Inflammatory macrophage treated with lipopolysaccharide for 4 hours (primary cell): ENCODE measurements at regions not wholly inside any gene's neighbourhood (a gene's known extent, or its start where the extent isn't known, plus 50 kb on each side); places are given as distances from the start of the nearest gene placed in this dataset.

Source experiments
- DNase-seq: peaks from one replicate; pipeline ENCODE4 v3.0.0-alpha.2; 2020

DNA sequence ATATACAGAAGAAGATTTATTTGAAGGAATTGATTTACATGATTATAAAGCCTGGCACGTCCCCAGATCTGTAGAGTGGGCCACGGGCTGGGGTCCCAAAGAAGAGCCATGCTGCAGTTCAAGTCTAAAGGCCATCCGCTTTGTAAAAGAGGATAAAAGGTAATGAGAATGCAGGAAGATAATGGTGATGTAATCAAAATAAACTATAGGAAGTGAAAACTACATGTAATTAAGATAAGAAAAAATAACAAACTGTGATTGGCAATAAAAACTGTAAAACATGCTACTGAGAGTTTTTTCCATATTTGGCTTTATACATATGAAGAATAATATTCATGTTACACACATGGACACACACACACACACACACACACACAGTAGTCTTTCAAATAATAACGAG lies 59.0 kb upstream of the TMEFF2 start:
- no peak for DNase-seq

DNA sequence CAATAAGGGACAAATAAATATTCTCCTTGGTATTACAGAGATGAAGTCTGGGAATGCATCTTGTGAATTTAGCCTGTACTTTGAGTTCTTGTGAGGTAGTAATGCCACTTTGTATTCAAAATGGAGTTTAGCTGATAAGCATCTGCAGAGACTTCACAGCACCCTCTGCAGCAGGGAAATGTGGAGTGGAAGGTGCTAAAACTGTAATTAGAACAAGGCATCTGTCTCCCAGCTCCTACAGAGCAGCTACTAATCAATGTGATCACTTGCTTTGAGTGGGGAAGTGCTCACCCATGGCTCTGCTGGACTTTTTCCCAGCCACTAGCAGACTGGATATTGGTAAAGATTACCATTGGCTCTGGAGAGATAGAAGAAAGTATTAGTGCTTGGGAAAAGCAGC lies 56.2 kb upstream of the TMEFF2 start:
- no peak for DNase-seq

DNA sequence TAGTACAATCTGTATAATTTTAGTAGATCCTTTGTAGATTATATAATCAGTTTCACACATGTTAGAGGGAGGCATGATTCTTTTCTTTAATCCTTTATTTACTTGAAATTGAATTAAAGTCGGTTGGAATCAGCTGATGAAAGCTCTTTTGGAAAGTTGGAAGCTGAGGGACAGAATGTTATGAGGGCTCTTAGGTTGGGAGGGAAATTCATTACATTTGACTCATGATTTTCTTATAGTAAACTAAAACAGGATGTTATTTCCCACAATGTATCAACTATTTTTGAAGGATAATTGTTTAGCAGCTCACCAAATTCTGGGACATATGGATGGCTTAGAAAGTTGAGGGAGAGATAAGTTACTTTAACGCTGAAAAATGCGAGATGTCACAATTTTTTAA lies 52.7 kb upstream of the TMEFF2 start:
- DNase-seq: no peak

DNA sequence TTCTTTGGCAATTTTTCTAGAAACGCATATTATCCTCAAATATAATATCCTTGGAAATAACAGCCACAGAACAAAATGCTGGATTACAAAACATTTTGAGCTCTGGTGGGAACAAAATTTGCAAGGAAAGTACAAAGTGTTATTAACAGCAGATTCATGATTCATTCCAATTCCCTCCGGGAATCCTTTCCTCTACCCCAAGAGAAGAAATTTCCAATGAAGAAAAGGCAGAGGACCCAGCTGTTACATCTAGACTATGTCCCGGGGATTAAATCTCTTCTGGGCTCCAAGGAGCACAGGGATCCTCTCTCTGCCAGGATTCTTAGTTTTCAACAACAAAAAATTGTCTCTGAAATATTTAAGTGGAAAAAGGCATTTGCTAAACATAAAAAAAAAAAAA lies 51.6 kb upstream of the TMEFF2 start:
- DNase-seq: no peak

DNA sequence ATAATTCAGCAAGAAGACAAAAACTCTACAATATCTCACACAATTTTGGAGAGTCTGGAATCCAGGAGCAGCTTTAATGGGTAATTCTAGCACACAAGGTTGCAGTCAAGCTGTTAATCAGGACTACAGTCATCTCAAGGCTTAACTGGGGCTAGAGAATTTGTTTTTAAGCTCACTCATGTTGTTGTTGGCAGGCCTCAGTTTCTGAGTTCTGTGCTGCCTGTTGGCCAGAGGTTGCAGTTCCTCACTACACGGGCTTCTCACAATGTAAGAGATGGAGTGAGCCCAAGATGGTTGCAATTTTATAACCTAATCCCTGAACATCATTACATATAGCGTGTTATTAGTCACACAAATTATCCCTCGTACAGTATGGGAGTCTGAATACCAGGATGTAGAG lies 50.6 kb upstream of the TMEFF2 start:
- DNase-seq: no peak
